ENCODE measurements at regions not wholly inside any gene's neighbourhood (a gene's known extent, or its start where the extent isn't known, plus 50 kb on each side); places are given as distances from the start of the nearest gene placed in this dataset.
"Not testable (repeated sequence)": the region's sequence is repeated elsewhere in the genome, so short reads cannot be mapped to it uniquely, and the experiment has no call there.

- TF ChIP-seq POLR2A (IDR thresholded peaks at IDR 0.05; ENCODE audit: low read depth, low read length) (no peak), TAF1 (IDR thresholded peaks at IDR 0.05; ENCODE audit: borderline replicate concordance, low read depth, low read length) (no peak), POLR2AphosphoS5 (IDR thresholded peaks at IDR 0.05; ENCODE audit: low read depth, low read length) (no peak)
- DNase-seq (ENCODE audit: insufficient read length): no peak
- FAIRE-seq: no peak
These were observed 130.9 kb upstream of the RASA1 start for GRCh38 chr5:87136733-87137132.

DNA sequence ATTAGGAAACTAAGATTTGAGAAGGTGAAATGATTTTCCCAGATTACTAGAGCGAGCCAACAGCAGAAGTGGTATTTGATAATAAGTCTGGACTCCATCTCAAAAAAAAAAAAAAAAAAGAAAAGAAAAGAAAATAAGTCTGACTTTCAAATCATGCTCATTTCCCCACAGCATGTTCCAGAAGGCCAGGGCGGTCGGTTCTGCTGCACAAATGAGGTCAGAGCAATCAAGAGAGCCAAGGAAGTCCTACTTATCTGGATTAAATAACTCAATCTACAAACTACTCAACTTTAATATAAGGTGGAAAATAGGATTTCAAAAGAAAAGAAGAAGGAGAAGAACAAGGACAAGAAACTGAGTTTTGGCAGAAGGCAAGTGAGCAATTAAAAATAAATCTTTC is 130.4 kb upstream of the RASA1 start:
- DNase-seq (ENCODE audit: insufficient read length): no peak
- TF ChIP-seq POLR2A (IDR thresholded peaks at IDR 0.05; ENCODE audit: low read depth, low read length): no peak
- FAIRE-seq: no peak

- FAIRE-seq: no peak
- TF ChIP-seq POLR2AphosphoS5 (IDR thresholded peaks at IDR 0.05; ENCODE audit: low read depth, low read length) (no peak), POLR2A (IDR thresholded peaks at IDR 0.05; ENCODE audit: low read depth, low read length) (no peak), TAF1 (IDR thresholded peaks at IDR 0.05; ENCODE audit: borderline replicate concordance, low read depth, low read length) (no peak)
- no peak for DNase-seq (ENCODE audit: insufficient read length)
These were observed 129.4 kb upstream of the RASA1 start for GRCh38 chr5:87138091-87138805.

DNA sequence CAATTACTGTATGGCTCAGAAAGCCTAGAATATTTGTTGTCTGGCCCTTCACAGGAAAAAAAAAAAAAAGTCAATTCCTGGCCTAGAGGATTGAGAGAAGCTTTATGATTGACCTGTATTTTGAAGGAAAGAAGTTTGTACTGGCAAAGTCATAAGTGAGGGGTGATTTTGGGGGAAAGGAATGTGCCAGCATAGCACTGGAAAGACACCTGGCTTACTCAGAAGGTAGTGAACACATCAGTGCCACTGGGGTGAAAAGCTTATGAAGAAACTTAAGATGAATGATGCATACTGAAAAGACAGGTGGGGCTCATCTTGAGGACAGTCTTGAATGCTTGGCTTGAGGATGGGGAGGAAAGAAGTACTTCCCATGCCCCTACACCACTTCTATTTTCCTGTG is 127.9 kb upstream of the RASA1 start:
- DNase-seq (ENCODE audit: insufficient read length): no peak
- no peak for FAIRE-seq
- no peak for TF ChIP-seq POLR2A (IDR thresholded peaks at IDR 0.05; ENCODE audit: low read depth, low read length)
- TF ChIP-seq POLR2AphosphoS5 (IDR thresholded peaks at IDR 0.05; ENCODE audit: low read depth, low read length): no peak
- TF ChIP-seq TAF1 (IDR thresholded peaks at IDR 0.05; ENCODE audit: borderline replicate concordance, low read depth, low read length): no peak

DNA sequence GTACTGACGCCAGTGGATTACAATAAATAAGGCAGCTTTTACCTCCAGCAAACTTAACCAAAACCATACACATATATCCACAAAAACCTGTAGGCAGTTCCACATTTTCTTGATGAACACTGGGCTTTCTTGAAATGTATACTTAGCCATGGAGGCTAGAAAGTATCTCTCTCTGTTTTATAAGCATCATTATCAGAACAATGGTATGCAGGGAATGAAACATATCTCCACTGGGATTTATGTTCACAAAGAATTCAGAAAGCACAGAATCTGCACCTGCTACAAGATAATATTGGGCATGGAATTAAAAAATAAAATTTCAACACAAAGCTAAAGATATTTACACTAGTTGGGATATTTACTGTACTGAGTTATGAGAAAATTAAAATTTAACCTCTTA is 126.1 kb upstream of the RASA1 start:
- no peak for FAIRE-seq
- TF ChIP-seq POLR2A (IDR thresholded peaks at IDR 0.05; ENCODE audit: low read depth, low read length) (no peak), POLR2AphosphoS5 (IDR thresholded peaks at IDR 0.05; ENCODE audit: low read depth, low read length) (no peak), TAF1 (IDR thresholded peaks at IDR 0.05; ENCODE audit: borderline replicate concordance, low read depth, low read length) (no peak)
- DNase-seq (ENCODE audit: insufficient read length): no peak

GRCh38 chr5:87145853-87146252 is 121.8 kb upstream of the RASA1 start:
- FAIRE-seq: not testable (repeated sequence)

GRCh38 chr5:87147441-87147840 is 120.2 kb upstream of the RASA1 start:
- no peak for TF ChIP-seq POLR2A (IDR thresholded peaks at IDR 0.05; ENCODE audit: low read depth, low read length)
- TF ChIP-seq TAF1 (IDR thresholded peaks at IDR 0.05; ENCODE audit: borderline replicate concordance, low read depth, low read length): no peak
- no peak for TF ChIP-seq POLR2AphosphoS5 (IDR thresholded peaks at IDR 0.05; ENCODE audit: low read depth, low read length)
- DNase-seq (ENCODE audit: insufficient read length) (no peak), FAIRE-seq (no peak)

More at GRCh38 chr5:87145853-87146252, 121.8 kb upstream of the RASA1 start:
- not testable (repeated sequence) for DNase-seq (ENCODE audit: insufficient read length)

- DNase-seq (ENCODE audit: insufficient read length) (no peak), FAIRE-seq (no peak)
- no peak for TF ChIP-seq POLR2AphosphoS5 (IDR thresholded peaks at IDR 0.05; ENCODE audit: low read depth, low read length)
- TF ChIP-seq TAF1 (IDR thresholded peaks at IDR 0.05; ENCODE audit: borderline replicate concordance, low read depth, low read length): no peak
- no peak for TF ChIP-seq POLR2A (IDR thresholded peaks at IDR 0.05; ENCODE audit: low read depth, low read length)
These were observed 117.1 kb upstream of the RASA1 start for GRCh38 chr5:87150630-87151029.

DNA sequence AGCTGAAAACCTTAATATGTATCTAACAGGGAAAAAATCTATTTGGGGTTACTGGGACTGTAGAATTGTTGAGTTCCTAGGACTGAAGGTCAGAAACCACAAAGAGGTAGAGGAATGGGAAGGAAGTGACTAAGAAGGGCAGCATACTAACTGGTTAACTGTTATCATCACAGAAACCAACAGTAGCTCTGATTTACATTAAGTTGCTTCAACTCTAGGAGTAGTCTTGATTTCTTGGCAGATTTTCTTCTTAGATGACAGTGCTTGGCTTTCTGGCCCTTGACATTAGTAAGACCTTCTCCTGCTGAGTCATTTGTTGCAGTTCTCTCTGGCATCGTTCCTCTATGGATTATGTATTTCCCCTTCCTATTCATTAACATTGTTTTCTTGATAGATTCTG is 116.1 kb upstream of the RASA1 start:
- no peak for FAIRE-seq
- TF ChIP-seq POLR2AphosphoS5 (IDR thresholded peaks at IDR 0.05; ENCODE audit: low read depth, low read length) (no peak), POLR2A (IDR thresholded peaks at IDR 0.05; ENCODE audit: low read depth, low read length) (no peak), TAF1 (IDR thresholded peaks at IDR 0.05; ENCODE audit: borderline replicate concordance, low read depth, low read length) (no peak)
- DNase-seq (ENCODE audit: insufficient read length): no peak

DNA sequence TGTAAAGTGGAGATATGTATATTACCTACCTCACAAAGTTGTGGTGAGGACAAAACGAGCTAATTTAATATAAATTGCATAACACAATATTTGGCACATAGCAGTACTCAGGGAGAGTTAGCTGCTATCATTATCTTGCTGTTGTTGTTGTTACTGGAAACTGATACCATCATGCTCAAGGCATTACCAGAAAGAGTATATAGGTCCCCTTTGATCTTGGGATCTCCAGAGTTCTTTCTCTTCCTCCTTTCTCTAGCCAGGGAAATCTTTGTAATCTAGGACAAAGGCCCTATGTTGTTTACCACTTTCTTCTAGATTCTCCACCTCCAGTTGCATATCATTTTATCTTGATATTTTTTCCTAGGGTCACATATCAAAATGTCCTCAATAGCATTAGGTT is 114.8 kb upstream of the RASA1 start:
- TF ChIP-seq POLR2A (IDR thresholded peaks at IDR 0.05; ENCODE audit: low read depth, low read length): no peak
- TF ChIP-seq POLR2AphosphoS5 (IDR thresholded peaks at IDR 0.05; ENCODE audit: low read depth, low read length): no peak
- TF ChIP-seq TAF1 (IDR thresholded peaks at IDR 0.05; ENCODE audit: borderline replicate concordance, low read depth, low read length): no peak
- DNase-seq (ENCODE audit: insufficient read length): no peak
- FAIRE-seq: no peak

DNA sequence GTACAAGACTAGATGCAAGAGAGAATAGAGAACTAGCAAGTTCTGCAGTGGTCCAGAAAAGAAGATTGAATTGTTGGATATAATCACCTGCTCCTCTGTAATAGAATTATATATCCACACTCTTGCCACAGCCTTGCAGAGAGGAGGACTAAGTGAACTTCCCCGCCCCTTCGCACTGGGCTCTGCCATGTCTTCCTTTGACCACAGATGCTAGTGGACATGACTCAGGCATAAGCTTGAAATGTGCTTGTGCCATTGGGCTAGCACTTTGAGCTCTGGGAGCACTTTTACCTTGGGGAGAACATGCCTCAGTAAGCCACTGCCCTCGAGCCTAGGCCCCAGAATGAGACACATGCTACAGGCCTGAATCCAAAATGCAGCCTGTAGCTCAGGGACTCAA is 113.5 kb upstream of the RASA1 start:
- no peak for DNase-seq (ENCODE audit: insufficient read length)
- TF ChIP-seq POLR2AphosphoS5 (IDR thresholded peaks at IDR 0.05; ENCODE audit: low read depth, low read length) (no peak), TAF1 (IDR thresholded peaks at IDR 0.05; ENCODE audit: borderline replicate concordance, low read depth, low read length) (no peak), POLR2A (IDR thresholded peaks at IDR 0.05; ENCODE audit: low read depth, low read length) (no peak)
- no peak for FAIRE-seq

DNA sequence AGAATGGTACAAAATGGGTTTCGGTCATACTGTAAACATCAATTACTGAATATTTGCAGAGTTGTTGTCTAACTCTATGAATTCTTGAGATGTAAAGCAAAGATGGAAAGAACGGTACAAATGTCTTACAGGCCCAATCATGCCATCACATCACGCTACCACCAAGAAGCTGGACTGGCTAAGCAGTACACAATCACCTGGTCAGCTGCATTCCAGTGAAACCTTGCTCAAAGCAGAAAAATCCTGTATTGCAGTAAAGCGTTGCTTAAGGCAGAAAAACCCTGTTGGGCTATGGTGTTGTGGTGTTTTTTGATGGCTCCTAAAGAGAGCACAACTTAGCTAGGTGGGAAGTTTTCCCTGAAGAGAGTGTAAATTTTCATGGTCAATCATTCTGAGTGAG is 112.6 kb upstream of the RASA1 start:
- DNase-seq (ENCODE audit: insufficient read length) (no peak), FAIRE-seq (no peak)
- no peak for TF ChIP-seq POLR2AphosphoS5 (IDR thresholded peaks at IDR 0.05; ENCODE audit: low read depth, low read length)
- no peak for TF ChIP-seq TAF1 (IDR thresholded peaks at IDR 0.05; ENCODE audit: borderline replicate concordance, low read depth, low read length)
- no peak for TF ChIP-seq POLR2A (IDR thresholded peaks at IDR 0.05; ENCODE audit: low read depth, low read length)

DNA sequence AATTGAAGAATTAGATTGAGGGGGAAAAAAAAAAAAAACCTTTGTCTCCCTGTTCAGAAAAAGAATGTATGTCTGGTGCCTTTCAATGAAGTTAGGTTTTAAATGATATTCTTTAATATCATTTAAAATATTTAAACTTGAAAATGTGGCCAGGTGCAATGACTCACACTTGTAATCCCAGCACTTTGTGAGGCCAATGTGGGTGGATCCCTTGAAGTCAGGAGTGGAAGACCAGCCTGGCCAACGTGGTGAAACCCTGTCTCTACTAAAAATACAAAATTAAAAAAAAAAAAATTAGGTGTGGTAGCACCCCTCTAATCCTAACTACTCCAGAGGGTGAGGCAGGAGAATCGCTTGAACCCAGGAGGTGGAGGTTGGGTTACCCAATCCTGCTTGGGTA is 111.1 kb upstream of the RASA1 start:
- TF ChIP-seq POLR2A (IDR thresholded peaks at IDR 0.05; ENCODE audit: low read depth, low read length): no peak
- no peak for TF ChIP-seq TAF1 (IDR thresholded peaks at IDR 0.05; ENCODE audit: borderline replicate concordance, low read depth, low read length)
- no peak for TF ChIP-seq POLR2AphosphoS5 (IDR thresholded peaks at IDR 0.05; ENCODE audit: low read depth, low read length)
- FAIRE-seq (no peak), DNase-seq (ENCODE audit: insufficient read length) (no peak)
